HUES6 (cell line): ENCODE measurements at regions not wholly inside any gene's neighbourhood (a gene's known extent, or its start where the extent isn't known, plus 50 kb on each side); places are given as distances from the start of the nearest gene placed in this dataset.

Experiments used
- H3K27ac ChIP-seq: 2 replicates; pipeline ENCODE4 v1.7.0; 2013; ENCODE audit warnings: low read depth, mild to moderate bottlenecking, low read length, inconsistent platforms
- H3K27me3 ChIP-seq: 2 replicates; pipeline ENCODE4 v1.6.1; 2013; ENCODE audit warnings: low read length; ENCODE audit not compliant: control insufficient read depth, insufficient read depth
- H3K36me3 ChIP-seq: 2 replicates; pipeline ENCODE4 v1.6.1; 2013; ENCODE audit warnings: low read length; ENCODE audit not compliant: control insufficient read depth, insufficient read depth
- H3K4me1 ChIP-seq: 2 replicates; pipeline ENCODE4 v1.6.1; 2013; ENCODE audit warnings: low read length; ENCODE audit not compliant: control insufficient read depth, insufficient read depth
- H3K4me3 ChIP-seq: 2 replicates; pipeline ENCODE4 v1.5.1; 2013; ENCODE audit warnings: low read depth, low read length
- H3K9ac ChIP-seq: one replicate; pipeline ENCODE4 v1.6.1; 2013; ENCODE audit warnings: mild to moderate bottlenecking, low read length
- H3K9me3 ChIP-seq: 2 replicates; pipeline ENCODE4 v1.6.1; 2013; ENCODE audit warnings: low read depth, low read length; ENCODE audit not compliant: control insufficient read depth, insufficient read depth

DNA sequence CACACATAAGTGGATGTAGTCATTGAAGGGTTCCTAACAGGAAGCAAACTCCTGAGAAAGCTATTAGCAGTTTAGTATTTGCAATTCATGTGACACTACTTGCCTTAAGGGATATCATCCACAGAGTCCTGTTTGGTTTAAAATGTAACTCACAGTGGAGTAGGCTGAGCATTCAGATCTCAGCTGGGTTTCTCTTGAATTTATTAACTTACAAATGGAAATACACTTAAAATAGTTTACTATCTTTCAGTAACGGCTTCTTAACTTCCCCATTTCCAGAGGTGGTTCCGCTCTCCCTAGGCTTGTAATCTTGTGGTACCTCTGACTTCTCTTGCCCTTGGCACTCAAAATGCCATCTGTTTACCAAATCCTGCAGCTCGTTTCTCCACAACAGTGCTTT lies 660.7 kb upstream of the ADAMTS16 start:
- H3K36me3 ChIP-seq, result no peaks in the 10 kb centered on the region
- H3K27me3 ChIP-seq, result no peaks in the 10 kb centered on the region
- H3K4me1 ChIP-seq, result peaks cover 16% of the 10 kb centered on the region
- no peak overlapping the region for H3K9ac ChIP-seq
- no peak overlapping the region for H3K27ac ChIP-seq
- 0 out of 2 replicates have a peak, but pooled peaks cover 2% of the 10 kb centered on the region for H3K9me3 ChIP-seq
- H3K4me3 ChIP-seq, result no peak overlapping the region

DNA sequence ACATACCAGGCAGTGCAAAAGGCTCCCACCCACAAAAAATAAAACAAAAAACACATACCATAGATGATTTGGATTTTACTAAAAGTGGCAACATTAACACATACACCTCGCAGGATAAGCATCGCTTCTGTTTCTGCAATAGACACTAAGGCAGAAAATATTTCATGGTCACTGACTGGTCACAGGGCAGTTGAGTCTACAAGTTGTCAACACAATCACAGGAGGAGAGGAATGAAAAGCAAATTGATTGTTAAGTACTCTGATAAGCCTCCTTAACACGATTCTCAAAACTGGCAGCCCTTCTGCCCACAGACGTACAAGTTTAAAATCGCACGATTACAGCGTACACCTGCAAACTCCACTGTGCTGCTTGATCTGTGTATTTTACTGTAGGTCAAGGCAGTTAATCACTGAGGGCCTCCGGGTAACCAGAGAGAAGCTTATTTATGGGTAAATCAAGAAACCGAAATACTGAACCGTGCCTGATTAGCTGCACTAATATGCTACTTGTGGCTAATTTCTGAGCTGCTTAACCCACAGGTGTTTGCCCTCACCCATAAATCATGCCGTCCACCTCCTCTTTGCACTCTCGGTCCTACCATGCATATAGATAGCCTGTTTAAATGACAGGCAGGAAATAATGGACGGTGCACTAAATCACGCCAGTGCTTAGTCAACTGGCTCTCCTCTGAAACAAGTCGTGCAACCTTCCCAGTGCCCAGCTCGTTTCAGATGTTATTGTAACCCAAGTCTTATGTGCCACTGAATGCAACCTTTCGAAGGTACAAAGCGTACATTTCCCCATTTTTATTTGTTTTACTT lies 659.4 kb upstream of the ADAMTS16 start:
- Histone ChIP-seq H3K9me3 (0 out of 2 replicates have a peak, but pooled peaks cover 2% of the 10 kb centered on the region), H3K4me1 (peaks cover 14% of the 10 kb centered on the region), H3K27ac (no peak overlapping the region), H3K4me3 (no peak overlapping the region), H3K27me3 (no peaks in the 10 kb centered on the region), H3K36me3 (no peaks in the 10 kb centered on the region), H3K9ac (no peak overlapping the region)

DNA sequence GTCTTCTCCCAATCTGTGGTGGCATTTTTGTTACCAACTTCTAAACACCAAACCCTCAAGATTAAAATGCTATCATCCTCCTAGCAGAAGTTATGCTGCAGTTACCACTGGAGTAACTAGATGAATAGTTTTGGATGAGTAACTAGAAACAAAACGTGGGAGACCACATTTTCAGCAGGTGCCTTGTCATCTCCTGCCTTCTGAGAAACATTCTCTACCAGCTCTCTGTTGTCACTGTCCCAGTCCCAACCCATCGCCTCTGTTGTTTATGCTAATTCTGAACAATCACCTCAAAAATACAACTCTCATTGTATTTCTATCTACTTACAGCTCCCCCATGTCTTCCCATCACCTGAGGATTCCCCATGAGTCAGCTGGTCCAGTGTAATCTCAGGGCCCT lies 652.5 kb upstream of the ADAMTS16 start:
- H3K4me3 ChIP-seq, result no peak overlapping the region
- no peaks in the 10 kb centered on the region for H3K4me1 ChIP-seq
- H3K36me3 ChIP-seq, result no peaks in the 10 kb centered on the region
- H3K27me3 ChIP-seq, result no peaks in the 10 kb centered on the region
- H3K9me3 ChIP-seq, result 0 out of 2 replicates have a peak, but pooled peaks cover 2% of the 10 kb centered on the region
- H3K27ac ChIP-seq, result no peak overlapping the region
- H3K9ac ChIP-seq, result no peak overlapping the region

DNA sequence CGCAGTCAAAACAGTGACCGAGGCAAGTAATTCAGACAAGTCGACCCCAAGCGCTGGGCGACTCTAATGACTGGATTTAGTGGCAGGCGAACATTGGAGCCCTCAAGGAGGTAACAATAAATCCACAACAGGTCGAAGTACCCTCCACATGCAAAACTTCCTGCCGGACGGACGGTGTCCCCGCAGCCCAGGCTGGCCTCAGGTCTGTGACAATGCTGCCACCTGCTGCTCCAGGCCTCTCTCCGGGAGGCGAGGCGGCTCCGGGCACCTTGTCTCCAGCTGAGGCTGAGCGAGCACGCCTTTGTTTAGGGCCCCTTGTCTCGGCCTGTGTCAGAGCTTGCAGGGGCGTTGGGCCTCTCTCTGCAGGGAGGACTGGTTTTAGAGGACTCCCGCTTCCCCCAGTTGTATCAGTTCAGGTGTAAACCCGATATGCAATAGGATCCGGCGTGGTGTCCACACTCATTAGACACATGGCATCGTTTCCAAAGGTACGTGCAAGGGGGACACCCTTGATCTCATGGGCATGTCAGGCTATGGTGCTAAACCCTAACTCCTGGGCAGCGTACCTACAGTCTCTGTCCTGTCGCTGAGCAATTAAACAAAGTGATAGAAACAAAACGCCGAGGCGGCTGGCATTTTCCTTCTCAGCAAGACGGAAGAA lies 628.0 kb upstream of the ADAMTS16 start:
- H3K4me3 ChIP-seq, result no peak overlapping the region
- H3K9me3 ChIP-seq, result no peaks in the 10 kb centered on the region
- 0 out of 2 replicates have a peak, but pooled peaks cover 3% of the 10 kb centered on the region for H3K27me3 ChIP-seq
- H3K4me1 ChIP-seq, result peaks cover 17% of the 10 kb centered on the region
- H3K36me3 ChIP-seq, result no peaks in the 10 kb centered on the region
- no peak overlapping the region for H3K9ac ChIP-seq
- no peak overlapping the region for H3K27ac ChIP-seq

DNA sequence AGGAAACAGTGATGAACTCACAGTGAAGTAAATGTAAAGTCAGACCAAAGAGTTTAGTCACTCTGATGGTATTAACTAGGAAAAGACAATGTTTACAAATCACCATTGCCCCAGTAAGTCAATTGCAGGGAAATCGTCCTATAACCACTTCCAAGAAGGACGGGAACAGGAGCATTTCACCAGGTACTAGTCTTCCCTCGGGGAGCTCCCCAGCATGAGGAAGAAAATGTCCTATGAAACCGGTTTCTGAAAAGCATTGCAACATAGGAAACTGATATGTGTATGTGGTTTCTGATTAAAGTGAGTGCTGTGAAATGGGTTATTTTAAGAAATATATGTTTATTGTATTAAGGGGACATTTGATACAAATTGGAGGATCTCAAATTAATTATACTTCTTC lies 626.7 kb upstream of the ADAMTS16 start:
- H3K27me3 ChIP-seq, result 0 out of 2 replicates have a peak, but pooled peaks cover 3% of the 10 kb centered on the region
- no peak overlapping the region for H3K27ac ChIP-seq
- H3K9me3 ChIP-seq, result no peaks in the 10 kb centered on the region
- no peak overlapping the region for H3K4me3 ChIP-seq
- no peak overlapping the region for H3K9ac ChIP-seq
- no peaks in the 10 kb centered on the region for H3K36me3 ChIP-seq
- peaks cover 17% of the 10 kb centered on the region for H3K4me1 ChIP-seq

DNA sequence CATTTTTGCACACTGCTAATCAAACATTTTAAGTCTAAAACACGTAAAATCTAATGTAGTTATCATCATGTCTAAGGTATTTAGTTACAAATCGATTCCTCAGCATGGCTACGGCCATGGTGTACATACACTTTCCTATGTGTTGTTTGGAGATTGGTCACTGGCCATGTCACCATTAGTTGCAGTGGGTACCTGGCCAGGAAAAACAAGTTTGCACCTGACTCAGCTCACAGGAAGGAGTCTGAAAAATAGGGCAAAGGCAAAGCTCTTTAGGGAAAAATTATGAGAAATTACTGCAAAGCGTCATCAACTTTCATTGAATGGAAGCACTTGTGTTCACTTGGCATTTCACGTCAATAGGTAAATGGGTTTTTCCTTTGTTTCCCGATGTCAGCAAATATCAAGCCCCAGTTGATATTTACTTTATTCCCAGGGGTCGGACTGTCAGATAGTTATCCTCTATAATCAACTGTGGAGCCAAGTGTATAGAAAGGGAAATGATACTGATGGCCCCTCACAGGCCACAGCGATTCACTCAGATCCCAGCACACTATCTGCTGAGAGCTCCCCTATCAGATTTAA lies 626.0 kb upstream of the ADAMTS16 start:
- Histone ChIP-seq H3K4me3 (no peak overlapping the region), H3K9me3 (no peaks in the 10 kb centered on the region), H3K4me1 (peaks cover 17% of the 10 kb centered on the region), H3K9ac (no peak overlapping the region), H3K27ac (no peak overlapping the region), H3K36me3 (no peaks in the 10 kb centered on the region), H3K27me3 (0 out of 2 replicates have a peak, but pooled peaks cover 3% of the 10 kb centered on the region)

DNA sequence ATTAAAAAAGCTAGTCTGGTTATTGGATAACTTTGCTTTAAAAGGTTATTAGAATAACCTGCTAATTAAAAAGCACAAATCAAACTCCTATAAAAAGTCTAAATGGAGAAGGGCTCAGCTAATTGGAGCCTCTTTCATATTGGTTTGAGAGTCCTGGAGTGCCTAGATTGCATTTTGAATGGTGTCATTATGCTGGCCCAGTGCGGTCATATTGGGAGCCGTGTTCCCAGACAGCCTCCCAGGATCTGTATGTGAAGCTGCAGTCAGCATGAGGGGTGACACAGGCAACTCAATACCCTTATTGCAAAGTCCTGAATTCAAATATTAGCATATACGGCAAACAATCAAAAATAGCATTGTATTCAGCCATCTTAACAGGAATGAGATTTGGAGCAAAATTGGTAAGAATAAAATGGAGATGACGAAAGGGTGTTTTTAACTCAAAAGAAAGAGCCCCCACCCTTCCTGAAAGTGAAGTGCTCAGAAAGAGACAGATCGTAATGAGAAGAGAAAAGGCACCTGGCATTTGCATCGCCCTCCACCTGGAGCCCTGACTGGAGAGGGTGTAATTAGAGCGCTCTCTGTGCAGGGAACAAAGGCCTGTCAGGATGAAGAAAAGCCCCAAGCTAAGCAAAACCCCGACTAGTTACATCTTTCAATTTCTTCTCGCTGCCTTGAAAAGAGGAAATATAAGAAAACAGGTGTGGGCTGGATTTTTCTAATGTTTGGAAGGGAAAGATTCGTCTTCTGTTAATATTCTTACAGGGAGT lies 621.0 kb upstream of the ADAMTS16 start:
- Histone ChIP-seq H3K9me3 (no peaks in the 10 kb centered on the region), H3K27ac (no peak overlapping the region), H3K9ac (no peak overlapping the region), H3K27me3 (no peaks in the 10 kb centered on the region), H3K4me3 (no peak overlapping the region), H3K36me3 (no peaks in the 10 kb centered on the region), H3K4me1 (peaks cover 3% of the 10 kb centered on the region; the same call in 1 of the 2 replicates)

DNA sequence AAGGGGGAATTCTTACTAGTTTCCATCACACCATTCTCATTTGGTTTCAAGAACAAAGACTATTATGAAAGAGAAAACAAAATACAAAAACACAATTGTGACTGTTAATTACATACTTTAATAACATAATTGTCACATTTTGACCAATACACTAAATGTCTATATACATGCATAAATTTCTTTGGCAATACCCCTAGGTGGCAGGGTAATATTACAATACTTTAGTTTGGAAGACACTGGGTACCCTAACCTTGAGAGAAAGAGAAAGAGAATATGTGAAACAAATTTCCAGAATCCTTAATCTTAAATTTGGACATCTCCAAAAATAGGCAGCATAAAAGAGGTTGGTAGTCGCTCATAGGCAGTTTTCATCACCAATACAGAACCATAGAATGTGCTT lies 619.6 kb upstream of the ADAMTS16 start:
- H3K27ac ChIP-seq, result no peak overlapping the region
- H3K36me3 ChIP-seq, result no peaks in the 10 kb centered on the region
- peaks cover 3% of the 10 kb centered on the region; the same call in 1 of the 2 replicates for H3K4me1 ChIP-seq
- no peaks in the 10 kb centered on the region for H3K27me3 ChIP-seq
- H3K9me3 ChIP-seq, result no peaks in the 10 kb centered on the region
- no peak overlapping the region for H3K4me3 ChIP-seq
- no peak overlapping the region for H3K9ac ChIP-seq

DNA sequence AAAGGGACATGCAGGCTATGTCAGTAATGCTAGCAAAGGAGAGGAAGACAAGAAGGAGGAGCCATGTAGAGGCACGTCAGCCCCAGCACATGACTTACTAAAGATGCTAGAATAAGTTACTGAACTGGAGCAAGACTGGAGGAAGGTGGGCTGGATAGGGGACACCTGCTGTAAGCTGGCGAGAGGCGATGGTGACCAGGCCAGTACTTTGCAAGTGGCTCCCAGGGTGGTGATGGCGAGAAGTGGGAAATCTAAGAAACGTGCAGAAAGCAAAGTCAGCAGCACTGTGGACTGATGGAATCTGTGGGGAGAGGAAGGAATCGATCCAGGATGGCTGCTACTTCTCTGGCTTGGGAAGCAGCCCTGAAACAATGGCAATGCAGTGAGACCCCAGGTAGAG lies 617.1 kb upstream of the ADAMTS16 start:
- peaks cover 3% of the 10 kb centered on the region; the same call in 1 of the 2 replicates for H3K4me1 ChIP-seq
- H3K27me3 ChIP-seq, result no peaks in the 10 kb centered on the region
- no peak overlapping the region for H3K27ac ChIP-seq
- H3K36me3 ChIP-seq, result no peaks in the 10 kb centered on the region
- no peak overlapping the region for H3K4me3 ChIP-seq
- no peaks in the 10 kb centered on the region for H3K9me3 ChIP-seq
- H3K9ac ChIP-seq, result no peak overlapping the region

DNA sequence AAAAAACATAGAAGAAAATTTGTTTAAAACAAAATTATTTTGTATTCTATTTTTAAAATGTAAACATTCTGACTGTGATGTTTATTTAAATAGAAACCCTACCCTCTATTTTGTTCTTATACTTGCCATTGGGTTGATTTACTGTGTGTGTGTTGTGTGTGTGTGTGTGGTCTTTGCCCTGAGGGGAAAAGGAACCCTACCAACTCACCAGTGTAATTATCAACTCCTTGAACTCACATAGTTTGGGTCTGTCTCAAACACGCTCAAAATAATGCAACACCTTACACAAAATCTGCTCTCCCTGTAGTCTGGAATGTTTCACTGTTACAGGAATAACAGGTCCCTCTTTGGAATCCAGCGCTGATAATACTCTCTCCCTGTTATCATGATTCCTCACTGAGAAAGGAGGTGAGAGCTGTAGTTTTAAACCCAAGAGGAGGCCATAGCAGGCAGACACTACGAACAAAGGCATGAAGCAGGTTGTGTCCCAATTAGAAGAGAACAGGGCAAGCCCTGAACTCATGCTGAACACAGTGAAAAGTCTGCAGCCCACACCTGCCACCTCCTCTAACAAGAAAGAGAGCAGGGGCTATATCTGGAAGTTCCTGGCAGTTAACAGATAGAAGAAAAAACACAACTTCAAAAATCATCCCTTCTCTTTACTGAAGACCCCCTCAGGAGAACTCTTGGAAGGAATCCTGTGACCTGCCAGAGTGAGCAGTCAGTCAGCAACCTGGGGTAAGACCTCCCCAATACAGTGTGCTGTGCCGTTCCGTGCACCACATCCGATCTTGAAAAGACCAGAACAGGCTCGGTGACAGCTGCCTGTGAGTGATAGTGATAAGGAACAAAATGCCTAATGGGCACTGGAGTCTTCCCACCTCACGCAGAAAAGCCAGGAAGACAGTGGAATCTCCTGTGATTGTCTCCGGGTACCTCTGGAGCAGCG lies 608.1 kb upstream of the ADAMTS16 start:
- H3K27me3 ChIP-seq, result no peaks in the 10 kb centered on the region
- H3K9ac ChIP-seq, result no peak overlapping the region
- peaks cover 6% of the 10 kb centered on the region; the same call in 1 of the 2 replicates for H3K4me1 ChIP-seq
- no peak overlapping the region for H3K4me3 ChIP-seq
- no peaks in the 10 kb centered on the region for H3K9me3 ChIP-seq
- no peaks in the 10 kb centered on the region for H3K36me3 ChIP-seq
- H3K27ac ChIP-seq, result no peak overlapping the region
